ENCODE measurements at regions not wholly inside any gene's neighbourhood (a gene's known extent, or its start where the extent isn't known, plus 50 kb on each side); places are given as distances from the start of the nearest gene placed in this dataset.

- H3K36me3 ChIP-seq (replicated peaks; ENCODE audit: insufficient read depth, low read depth), result no peaks in the 10 kb centered on the region
- WGBS (ENCODE audit: low lambda C conversion rate, missing lambda C conversion rate), result 91% methylated on average over 1 of the region's 1 CpG
- TF ChIP-seq EZH2 (IDR thresholded peaks at IDR 0.05; ENCODE audit: borderline replicate concordance) (no peak), EZH2phosphoT487 (IDR thresholded peaks at IDR 0.05; ENCODE audit: low read depth, severe bottlenecking, unreplicated experiment) (no peak), CTCF (IDR thresholded peaks at IDR 0.05; ENCODE audit: poor library complexity) (no peak)
These were observed 186.4 kb downstream of the ARHGAP12 start for GRCh38 chr10:31742255-31742654.

GRCh38 chr10:31741473-31741872 lies 187.2 kb downstream of the ARHGAP12 start:
- Histone ChIP-seq H3K27me3 (no peaks in the 10 kb centered on the region), H3K4me3 (no peak overlapping the region), H3K27ac (no peak overlapping the region), H2AFZ (no peak overlapping the region), H3K9me3 (ENCODE audit: low read depth) (no peaks in the 10 kb centered on the region), H3K4me1 (ENCODE audit: insufficient read depth) (no peaks in the 10 kb centered on the region), H3K9me2 (replicated peaks; ENCODE audit: insufficient read depth) (no peaks in the 10 kb centered on the region), H4K20me1 (ENCODE audit: insufficient read depth, poor library complexity, severe bottlenecking) (no peaks in the 10 kb centered on the region), H3K4me2 (no peak overlapping the region), H3K79me2 (no peaks in the 10 kb centered on the region), H3K36me3 (replicated peaks; ENCODE audit: insufficient read depth, low read depth) (no peaks in the 10 kb centered on the region)
- TF ChIP-seq EZH2phosphoT487 (IDR thresholded peaks at IDR 0.05; ENCODE audit: low read depth, severe bottlenecking, unreplicated experiment) (no peak), CTCF (IDR thresholded peaks at IDR 0.05; ENCODE audit: poor library complexity) (no peak), EZH2 (IDR thresholded peaks at IDR 0.05; ENCODE audit: borderline replicate concordance) (no peak)
- no peak for DNase-seq (ENCODE audit: low spot score)

More at GRCh38 chr10:31742255-31742654, 186.4 kb downstream of the ARHGAP12 start:
- no peaks in the 10 kb centered on the region for H3K79me2 ChIP-seq
- H2AFZ ChIP-seq, result no peak overlapping the region
- DNase-seq (ENCODE audit: low spot score), result no peak
- H3K27me3 ChIP-seq, result no peaks in the 10 kb centered on the region
- no peak overlapping the region for H3K27ac ChIP-seq
- no peak overlapping the region for H3K4me3 ChIP-seq
- H4K20me1 ChIP-seq (ENCODE audit: insufficient read depth, poor library complexity, severe bottlenecking), result no peaks in the 10 kb centered on the region
- no peaks in the 10 kb centered on the region for H3K9me2 ChIP-seq (replicated peaks; ENCODE audit: insufficient read depth)
- H3K4me2 ChIP-seq, result no peak overlapping the region
- H3K9me3 ChIP-seq (ENCODE audit: low read depth), result no peaks in the 10 kb centered on the region
- no peaks in the 10 kb centered on the region for H3K4me1 ChIP-seq (ENCODE audit: insufficient read depth)

GRCh38 chr10:31739711-31740110 lies 188.9 kb downstream of the ARHGAP12 start:
- Histone ChIP-seq H3K4me3 (no peak overlapping the region), H3K27ac (no peak overlapping the region), H3K36me3 (replicated peaks; ENCODE audit: insufficient read depth, low read depth) (no peaks in the 10 kb centered on the region), H3K4me2 (no peak overlapping the region), H3K9me3 (ENCODE audit: low read depth) (no peaks in the 10 kb centered on the region), H3K79me2 (no peaks in the 10 kb centered on the region), H3K27me3 (no peaks in the 10 kb centered on the region), H3K9me2 (replicated peaks; ENCODE audit: insufficient read depth) (no peaks in the 10 kb centered on the region), H4K20me1 (ENCODE audit: insufficient read depth, poor library complexity, severe bottlenecking) (no peaks in the 10 kb centered on the region), H2AFZ (no peak overlapping the region), H3K4me1 (ENCODE audit: insufficient read depth) (no peaks in the 10 kb centered on the region)
- 90% methylated on average over 1 of the region's 1 CpG for WGBS (ENCODE audit: low lambda C conversion rate, missing lambda C conversion rate)
- TF ChIP-seq EZH2phosphoT487 (IDR thresholded peaks at IDR 0.05; ENCODE audit: low read depth, severe bottlenecking, unreplicated experiment) (no peak), CTCF (IDR thresholded peaks at IDR 0.05; ENCODE audit: poor library complexity) (no peak), EZH2 (IDR thresholded peaks at IDR 0.05; ENCODE audit: borderline replicate concordance) (no peak)
- DNase-seq (ENCODE audit: low spot score), result no peak

- Histone ChIP-seq H3K4me3 (no peak overlapping the region), H3K36me3 (replicated peaks; ENCODE audit: insufficient read depth, low read depth) (no peaks in the 10 kb centered on the region), H3K9me3 (ENCODE audit: low read depth) (no peaks in the 10 kb centered on the region), H3K4me2 (no peak overlapping the region), H3K79me2 (no peaks in the 10 kb centered on the region), H3K4me1 (ENCODE audit: insufficient read depth) (no peaks in the 10 kb centered on the region), H3K9me2 (replicated peaks; ENCODE audit: insufficient read depth) (no peaks in the 10 kb centered on the region), H2AFZ (no peak overlapping the region), H4K20me1 (ENCODE audit: insufficient read depth, poor library complexity, severe bottlenecking) (no peaks in the 10 kb centered on the region), H3K27me3 (no peaks in the 10 kb centered on the region), H3K27ac (no peak overlapping the region)
- DNase-seq (ENCODE audit: low spot score), result no peak
- WGBS (ENCODE audit: low lambda C conversion rate, missing lambda C conversion rate), result 83% methylated on average over 2 of the region's 2 CpGs
- TF ChIP-seq EZH2phosphoT487 (IDR thresholded peaks at IDR 0.05; ENCODE audit: low read depth, severe bottlenecking, unreplicated experiment), result no peak
- TF ChIP-seq EZH2 (IDR thresholded peaks at IDR 0.05; ENCODE audit: borderline replicate concordance), result no peak
- no peak for TF ChIP-seq CTCF (IDR thresholded peaks at IDR 0.05; ENCODE audit: poor library complexity)
These were observed 189.5 kb downstream of the ARHGAP12 start for GRCh38 chr10:31739146-31739545.

All from hepatocyte (in vitro differentiated cells).